ENCODE measurements at regions not wholly inside any gene's neighbourhood (a gene's known extent, or its start where the extent isn't known, plus 50 kb on each side); places are given as distances from the start of the nearest gene placed in this dataset.

DNA sequence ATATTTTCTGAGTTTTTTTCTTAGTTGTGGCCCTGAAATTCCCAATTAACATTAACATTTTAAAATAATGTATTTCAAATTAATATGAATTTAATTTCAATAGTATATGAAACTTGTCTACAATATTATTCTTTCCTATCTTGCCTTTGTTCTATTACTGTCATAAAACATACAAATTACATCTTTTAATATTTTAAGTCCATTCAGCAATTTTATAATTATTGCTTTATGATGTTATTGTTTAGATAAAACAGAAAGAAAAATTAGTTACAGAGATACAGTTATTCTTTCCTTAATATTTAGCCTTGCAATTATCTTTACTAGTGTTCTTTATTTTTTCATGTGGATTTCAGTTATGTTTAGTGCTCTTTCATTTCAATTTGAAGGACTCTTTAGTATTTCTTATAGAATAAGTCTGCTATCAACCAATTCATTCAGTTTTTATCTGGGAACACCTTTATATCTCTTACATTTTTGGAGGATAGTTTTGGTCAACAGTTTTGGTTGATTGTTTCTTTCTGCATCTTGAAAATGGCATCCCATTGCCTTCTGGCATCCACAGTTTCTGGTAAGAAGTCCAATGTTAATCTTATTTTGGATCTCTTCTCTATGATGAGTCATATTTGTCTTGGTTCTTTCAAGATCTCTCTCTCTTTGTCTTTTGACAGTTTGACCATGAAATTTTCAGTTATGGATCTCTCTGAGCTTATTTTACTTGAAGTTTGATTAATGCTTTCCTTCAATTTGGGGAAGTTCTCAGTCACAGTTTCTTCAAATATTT is 76.9 kb upstream of the CHST9 start:
- TF ChIP-seq ZFP30 (CRISPR knock-in tag; IDR thresholded peaks at IDR 0.05) (no peak), ZC3H10 (CRISPR knock-in tag; IDR thresholded peaks at IDR 0.05) (no peak)
- TF ChIP-seq, protein P1, sequence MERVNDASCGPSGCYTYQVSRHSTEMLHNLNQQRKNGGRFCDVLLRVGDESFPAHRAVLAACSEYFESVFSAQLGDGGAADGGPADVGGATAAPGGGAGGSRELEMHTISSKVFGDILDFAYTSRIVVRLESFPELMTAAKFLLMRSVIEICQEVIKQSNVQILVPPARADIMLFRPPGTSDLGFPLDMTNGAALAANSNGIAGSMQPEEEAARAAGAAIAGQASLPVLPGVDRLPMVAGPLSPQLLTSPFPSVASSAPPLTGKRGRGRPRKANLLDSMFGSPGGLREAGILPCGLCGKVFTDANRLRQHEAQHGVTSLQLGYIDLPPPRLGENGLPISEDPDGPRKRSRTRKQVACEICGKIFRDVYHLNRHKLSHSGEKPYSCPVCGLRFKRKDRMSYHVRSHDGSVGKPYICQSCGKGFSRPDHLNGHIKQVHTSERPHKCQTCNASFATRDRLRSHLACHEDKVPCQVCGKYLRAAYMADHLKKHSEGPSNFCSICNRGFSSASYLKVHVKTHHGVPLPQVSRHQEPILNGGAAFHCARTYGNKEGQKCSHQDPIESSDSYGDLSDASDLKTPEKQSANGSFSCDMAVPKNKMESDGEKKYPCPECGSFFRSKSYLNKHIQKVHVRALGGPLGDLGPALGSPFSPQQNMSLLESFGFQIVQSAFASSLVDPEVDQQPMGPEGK (CRISPR knock-in tag; IDR thresholded peaks at IDR 0.05; ENCODE audit: borderline replicate concordance), result no peak
